Hematopoietic multipotent progenitor cell treated with erythropoietin and hydrocortisone succinate and interleukin-3 and kit ligand, for 8 days (in vitro differentiated cells): ENCODE measurements at regions not wholly inside any gene's neighbourhood (a gene's known extent, or its start where the extent isn't known, plus 50 kb on each side); places are given as distances from the start of the nearest gene placed in this dataset.
"Not testable (repeated sequence)": the region's sequence is repeated elsewhere in the genome, so short reads cannot be mapped to it uniquely, and the experiment has no call there.

ENCODE experiments used
- DNase-seq: peaks from one replicate; pipeline ENCODE4 v3.0.0-alpha.2; 2015

DNA sequence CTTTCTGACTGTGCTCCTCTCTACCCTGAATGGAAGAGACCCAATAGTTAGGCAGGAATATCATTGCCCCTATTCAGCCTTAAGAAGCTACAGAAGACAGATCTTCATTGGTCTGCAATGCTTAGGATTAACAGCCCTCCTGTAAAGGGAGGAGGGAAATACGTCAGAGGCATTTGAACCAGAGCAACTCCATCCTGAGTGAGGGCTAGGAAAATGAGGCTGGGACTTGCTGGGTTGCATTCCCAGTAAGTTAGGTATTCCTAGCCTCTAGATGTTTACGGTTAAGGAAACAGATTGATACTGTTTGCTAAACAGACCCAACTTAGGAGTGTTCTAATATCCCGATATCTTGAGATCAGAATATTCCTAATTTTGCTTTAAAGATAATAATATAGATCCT lies 63.5 kb downstream of the PCDH18 start:
- no peak for DNase-seq

DNA sequence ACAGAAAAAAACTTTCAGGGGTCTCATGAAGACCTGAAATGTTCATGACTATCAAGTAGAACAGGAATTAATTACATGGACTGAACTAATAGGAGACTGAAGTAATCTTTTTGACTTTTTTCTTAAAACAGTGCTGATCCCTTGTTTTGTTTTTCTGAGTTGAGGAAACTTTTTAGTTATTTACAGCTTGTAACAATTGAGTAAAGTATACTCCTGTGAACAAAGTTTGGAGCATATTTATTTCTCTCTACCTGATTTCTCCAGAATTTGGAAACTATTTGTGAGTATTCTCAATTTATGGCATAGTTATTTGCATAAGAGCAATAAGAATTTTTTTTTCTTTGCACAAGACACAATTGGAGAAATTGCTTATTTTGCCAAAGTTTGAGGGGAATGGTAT lies 64.8 kb downstream of the PCDH18 start:
- no peak for DNase-seq

DNA sequence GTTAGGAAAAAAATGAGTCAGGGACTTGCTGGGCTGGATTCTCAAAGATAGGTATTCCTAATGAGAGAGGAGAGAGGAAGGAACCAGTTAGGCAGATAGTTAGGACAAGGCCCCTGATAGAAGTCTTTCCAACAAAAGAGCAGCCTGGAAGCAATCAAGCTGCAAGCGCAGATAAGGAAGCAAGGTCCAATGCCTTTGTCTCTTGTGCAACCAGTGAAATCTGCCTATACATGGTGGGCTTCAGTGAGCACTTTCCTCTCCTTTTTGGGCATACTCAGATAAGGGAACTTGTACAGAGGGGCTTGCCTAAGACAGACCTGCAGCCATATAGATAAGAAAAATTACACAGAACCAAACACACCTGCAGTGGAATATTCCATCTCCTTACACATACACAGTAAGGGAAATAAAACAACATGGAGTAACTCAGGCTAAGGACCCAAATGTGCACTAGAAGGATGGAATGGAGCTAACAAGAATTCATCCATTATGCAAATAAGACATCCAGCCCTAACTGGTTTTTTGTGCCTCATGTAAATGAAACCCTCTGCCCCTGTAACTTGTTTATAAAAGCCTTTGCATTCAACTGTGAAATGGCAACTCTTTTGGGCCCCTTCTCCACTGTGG lies 68.8 kb downstream of the PCDH18 start:
- DNase-seq = no peak

DNA sequence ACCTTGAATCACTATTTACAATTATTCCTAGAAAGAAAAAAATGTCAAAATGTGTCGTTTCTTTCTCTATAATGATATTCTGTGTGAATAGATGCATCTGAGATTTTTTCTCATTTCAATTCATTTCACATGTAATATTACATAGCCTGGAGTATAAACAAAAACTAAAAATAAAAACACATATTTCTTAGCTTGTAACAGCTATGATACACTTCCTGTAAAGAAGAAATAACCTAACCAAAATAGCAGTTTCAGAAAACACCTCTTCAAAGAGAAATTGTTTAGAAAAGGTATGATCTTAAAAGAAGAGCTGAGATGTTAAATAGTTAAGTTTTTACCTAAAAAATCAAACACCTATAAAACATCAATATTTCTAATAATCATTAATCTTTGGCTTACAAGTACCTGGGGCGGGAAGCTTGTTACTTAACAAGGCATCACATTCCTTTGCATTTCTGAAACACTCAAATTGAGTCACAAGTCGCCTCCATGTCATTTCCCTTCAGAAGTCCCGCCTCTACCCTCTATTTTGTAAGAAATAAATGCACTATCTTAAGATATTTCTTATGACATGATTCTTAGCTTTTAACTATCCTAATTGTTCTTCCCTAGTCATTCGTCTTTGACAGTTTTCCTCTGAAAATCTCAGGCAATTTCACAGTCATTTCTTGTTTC lies 76.5 kb downstream of the PCDH18 start:
- DNase-seq = no peak

DNA sequence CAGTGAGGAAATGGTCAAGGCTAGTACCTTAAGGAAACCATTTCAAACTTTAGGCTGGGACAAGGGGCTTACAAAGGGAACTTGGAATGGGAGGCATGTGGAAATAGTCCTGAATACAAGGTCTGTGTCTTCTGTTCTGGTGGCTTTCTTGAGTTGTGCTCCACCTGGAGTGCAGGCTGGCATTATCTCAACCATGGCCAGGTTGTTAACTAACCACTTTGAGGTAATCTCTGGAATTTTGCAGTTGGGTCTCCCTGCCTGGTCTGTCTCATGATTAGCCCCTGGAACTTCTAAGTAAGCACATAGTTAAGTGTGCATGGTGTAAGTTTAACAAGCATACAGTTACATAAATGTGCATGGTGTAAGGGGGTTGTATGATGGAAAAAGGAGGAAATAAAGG lies 77.5 kb downstream of the PCDH18 start:
- DNase-seq = no peak

DNA sequence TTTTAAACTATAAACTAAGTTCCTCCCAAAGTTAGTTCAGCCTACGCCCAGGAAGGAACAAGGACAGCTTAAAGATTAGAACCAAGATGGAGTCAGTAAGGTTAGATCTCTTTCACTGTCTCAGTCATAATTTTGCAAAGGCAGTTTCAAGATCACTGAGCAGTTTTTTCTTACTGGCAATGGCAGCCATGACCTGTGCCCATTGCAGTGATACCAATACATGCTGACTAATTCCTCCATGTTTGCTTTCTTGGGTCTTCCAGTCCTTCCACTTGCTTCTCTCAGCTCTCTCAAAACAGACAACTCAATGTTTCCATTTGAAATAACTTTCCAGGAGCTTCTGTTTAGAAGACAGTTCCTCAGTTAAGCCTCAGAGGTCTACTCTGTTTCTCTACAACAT lies 79.5 kb downstream of the PCDH18 start:
- no peak for DNase-seq

DNA sequence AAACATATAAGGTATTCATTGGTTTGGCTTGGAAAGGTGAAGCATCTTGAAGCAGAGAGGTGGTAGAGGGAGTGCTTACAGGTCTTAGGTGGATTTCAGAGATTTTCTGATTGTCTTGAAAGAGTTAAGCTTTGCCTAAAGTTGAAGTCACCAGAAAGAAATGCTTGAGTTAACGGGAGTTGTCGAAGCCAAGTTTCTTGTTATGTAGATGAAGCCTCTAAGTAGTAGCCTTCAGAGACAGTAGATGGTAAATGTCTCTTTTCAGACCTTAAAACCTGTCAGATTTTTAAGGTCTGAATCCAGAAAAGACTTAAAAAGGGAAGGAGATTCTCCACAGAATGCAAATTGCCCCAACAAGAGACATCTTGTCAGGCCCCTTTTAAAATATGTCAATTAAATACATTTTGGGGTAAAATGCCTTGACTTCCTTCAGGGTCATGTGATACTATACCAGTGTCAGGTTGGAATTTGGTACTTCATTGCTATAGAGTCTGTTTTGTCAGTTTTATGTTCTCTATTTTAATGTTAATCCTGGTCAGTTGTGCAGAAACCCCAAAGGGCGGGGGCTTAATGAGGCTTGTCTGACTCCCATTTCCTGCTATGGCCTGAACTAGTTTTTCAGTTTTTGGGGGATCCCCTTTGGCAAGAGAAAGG lies 81.0 kb downstream of the PCDH18 start:
- no peak for DNase-seq

DNA sequence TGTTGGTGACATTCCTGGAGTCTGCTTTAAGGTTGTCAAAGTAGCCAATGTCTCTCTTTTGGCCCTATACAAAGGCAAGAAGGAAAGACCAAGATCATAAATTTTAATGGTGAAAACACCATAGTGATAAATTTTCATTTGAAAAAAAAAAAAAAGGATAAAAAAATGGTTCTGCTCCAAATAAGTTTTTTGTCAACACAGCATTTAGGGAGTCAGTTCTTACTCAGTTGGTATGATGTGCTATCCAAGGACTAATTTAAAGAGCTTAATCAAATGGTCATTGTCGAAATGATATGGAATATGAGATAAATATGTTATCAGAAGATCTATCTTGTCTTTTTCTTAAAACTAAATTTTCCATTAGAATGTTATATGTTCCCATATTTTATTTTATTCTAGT lies 83.9 kb downstream of the PCDH18 start:
- DNase-seq = no peak

DNA sequence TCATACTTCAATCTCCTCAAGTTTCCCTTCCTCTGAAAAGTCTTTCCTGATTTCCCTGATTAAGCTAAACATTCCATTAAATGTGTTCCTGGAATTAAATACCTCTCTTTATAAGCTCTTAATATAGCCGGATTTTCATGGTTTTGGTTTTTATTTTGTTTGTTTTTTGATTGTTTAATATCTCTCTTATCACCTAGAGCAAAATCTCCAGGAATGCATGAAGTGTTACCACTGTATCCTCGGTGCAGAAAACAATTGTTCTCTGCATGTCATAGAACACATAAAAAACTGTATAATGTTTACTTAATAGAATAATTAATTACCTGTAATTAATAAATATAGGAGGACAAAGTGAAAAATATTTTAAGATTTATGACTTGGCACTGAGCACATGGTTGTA lies 86.2 kb downstream of the PCDH18 start:
- no peak for DNase-seq

DNA sequence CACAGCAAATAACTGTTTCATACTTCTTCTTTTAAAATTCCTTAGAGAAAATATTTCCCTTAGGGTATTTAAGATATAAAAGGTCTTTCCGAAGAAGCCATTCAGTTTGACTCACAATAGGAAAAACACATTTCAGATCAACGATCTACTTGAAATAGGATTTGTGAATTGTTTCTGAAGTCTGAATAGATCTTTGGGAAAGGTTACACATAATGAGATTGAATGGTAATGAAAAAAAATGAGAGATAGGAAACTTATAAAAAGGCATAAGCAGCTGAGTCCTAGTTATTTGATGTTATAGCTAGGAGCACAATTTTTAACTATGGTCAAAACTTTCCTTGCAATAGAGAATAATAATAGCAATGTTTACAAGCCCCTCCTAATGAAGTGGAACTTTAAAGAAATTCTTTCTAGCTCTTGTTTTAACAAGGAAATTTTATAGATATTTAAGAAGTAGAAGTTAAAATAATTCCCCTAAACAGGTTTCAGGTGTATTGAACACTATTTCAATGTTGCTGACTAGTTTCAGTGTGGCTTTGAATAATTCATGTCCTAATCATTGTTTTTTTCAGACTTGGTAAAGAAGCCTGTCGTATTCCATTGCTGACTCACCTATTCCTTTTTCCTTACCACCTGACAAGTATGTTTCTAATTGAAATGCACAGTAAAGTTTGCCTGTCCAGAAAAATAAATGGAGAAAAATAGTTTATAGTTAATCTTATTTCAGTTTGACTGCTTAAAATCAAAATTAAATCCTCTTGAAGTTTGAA lies 89.1 kb downstream of the PCDH18 start:
- DNase-seq = no peak

DNA sequence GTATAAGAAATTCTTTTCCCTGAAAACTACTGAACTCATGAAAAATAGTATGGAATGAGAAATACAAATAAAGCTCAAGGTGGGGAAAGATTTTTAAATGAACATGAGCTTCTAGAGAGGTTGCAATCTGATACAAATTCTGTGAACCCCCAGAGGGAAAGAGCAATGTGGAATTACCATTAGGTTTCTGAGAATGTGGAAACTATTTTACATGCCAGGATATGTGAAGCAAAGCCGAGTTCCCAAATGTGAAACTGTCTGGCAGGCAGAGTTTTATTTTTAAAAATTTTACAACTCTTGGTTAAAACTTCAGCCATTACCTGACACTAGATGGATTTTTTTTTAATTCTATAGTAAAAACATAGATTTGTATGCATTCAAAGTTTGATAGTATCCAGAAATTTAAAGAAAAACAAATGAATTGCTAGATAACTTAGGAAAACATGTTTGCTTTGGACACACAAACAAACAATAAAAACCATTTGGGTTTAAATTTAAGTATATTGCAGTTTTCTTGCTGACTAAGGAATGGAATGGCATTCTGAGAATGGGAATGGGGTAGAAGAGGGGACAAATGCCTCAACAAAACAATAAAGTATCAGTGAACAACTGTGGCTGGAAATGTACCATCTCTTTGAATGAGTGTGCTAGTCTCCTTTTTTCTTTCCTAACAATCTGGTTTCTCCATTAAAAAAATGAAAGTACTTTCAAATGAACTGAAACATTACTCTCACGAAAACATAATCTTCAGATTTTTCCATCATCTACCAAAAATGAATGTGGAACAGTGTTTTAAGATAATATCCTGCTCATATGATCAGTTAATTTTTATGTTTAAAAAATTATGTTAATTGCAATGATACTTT lies 99.6 kb downstream of the PCDH18 start:
- DNase-seq = no peak

DNA sequence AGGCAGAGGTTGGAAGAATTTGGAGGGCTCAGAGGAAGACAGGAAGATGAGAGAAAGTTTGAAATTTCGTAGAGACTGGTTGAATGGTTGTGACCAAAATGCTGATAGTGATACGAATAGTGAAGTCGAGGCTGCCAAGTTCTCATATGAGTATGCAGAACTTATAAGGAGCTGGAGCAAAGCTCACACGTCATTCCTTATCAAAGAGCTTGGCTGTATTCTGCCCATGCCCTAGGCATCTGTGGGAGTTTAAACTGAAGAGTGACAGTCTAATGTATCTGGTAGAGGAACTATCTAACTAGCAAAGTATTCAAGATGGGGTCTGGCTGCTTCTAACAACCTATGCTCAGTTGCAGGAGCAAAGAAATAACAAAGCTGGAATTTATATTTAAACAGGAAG lies 102.1 kb downstream of the PCDH18 start:
- DNase-seq = no peak

DNA sequence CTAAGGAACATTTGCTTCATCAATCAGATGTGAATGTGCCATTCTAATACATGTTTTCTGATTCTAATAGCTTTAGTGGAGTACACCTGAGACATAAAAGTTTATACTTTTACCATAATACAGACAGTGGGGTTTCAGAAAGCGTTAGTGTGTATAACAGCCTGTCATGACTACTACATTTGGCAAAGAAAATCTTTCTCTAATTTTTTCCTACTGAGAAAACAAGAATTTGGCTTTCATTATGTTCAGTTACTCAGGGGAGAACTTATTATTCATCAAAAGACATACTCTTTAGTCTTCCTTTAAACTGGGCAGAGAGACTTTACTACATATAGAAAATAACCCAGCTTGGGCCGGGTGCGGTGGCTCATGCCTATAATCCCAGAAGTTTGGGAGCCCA lies 104.9 kb downstream of the PCDH18 start:
- no peak for DNase-seq

DNA sequence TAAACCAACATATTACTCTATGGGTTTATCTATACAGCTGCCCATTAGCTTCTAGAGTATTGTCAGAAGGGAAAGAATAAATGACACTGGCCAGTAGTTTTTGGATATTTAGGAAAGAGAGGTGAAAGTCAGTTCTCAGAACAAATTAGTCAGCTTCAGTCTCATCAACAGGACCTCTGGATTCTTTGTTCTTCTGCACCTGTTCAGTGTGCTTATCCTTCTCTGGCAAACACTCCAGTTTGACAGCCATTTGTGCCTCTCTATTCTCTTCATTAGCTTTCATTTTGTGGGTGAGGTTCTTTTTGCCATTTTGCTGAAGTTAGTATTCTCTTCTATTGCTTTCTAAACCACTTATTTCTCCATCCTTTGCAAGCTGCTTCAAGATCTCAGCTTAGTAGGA lies 107.0 kb downstream of the PCDH18 start:
- DNase-seq = no peak

DNA sequence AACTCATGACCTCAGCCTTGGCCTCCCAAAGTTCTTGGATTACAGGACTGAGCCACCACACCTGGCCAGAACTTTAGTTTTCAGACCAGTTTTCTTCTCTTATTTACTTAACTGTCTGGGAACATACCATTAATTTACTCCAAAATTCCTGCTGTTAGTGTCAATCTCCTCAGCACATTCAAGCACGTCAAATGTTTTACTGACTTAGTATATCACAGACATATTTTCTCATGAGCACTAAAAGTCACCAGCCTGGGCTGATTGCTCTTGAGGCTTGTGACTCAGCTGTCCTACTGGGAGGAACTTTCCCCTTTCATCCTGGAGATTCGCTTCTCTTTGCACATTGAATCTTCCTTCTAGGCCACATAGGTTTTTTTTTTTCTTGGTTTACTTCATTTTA lies 109.6 kb downstream of the PCDH18 start:
- DNase-seq = no peak

DNA sequence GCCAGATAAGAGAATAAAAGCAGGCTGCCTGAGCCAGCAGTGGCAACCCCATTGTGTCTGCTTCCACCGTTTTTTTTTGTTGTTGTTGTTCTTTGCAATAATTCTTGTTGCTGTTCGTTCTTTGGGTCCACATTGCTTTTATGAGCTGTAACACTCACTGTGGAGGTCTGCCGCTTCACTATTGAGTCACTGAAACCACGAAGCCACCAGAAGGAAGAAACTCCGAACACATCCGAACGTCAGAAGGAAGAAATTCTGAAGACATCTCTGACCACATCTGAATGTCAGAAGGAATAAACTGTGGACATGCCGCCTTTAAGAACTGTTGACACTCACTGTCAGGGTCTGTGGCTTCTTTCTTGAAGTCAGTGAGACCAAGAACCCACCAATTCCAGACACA lies 110.5 kb downstream of the PCDH18 start:
- no peak for DNase-seq

DNA sequence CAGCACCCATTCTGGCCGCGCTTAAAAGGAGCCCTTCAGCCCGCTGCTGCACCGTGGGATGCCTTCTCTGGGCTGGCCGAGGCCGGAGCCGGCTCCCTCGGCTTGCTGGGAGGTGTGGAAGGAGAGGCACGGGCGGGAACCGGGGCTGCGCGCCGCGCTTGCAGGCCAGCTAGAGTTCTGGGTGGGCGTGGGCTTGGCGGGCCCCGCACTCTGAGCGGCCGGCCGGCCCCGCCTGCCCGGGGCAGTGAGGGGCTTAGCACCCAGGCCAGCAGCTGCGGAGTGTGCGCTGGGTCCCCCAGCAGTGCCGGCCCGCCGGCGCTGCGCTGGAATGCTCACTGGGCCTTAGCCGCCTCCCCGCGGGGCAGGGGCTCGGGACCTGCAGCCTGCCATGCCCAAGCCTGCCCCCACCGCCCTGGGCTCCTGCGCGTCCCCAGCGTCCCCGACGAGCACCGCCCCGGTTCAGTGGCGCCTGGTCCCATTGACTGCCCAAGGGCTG lies 111.3 kb downstream of the PCDH18 start:
- no peak for DNase-seq

DNA sequence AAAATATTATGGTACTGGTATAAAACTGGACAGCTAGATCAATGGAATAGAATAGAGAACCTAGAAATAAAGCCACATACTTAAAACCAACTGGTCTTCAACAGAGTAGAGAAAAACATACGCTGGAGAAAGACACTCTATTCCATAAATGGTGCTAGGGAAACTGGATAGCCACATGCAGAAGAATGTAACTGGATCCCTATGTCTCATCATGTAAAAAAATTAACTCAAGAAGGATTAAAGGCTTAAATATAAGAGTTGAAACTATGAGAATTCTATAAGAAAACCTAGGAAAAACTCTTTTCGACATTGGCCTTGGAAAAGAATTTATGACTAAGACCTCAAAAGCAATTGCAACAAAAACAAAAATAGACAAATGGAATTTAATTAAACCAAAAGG lies 114.6 kb downstream of the PCDH18 start:
- DNase-seq = no peak

DNA sequence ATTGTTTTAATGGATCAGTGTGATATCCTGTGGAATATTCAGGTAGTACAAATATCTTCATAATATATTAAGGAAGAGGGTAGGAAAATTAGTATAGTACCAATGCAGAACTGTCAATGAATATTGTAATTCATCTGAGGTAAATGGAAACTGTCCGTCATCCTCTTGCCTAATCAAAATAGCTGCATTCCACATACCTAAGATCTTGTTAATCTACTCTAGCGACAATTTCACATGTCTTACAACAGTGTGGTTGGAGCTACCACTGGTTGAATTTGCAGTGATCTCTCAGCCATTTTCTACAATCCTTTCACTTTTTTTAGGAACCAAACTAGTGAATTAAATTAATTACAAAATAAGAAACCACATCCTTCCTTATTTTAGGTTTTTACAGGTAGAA lies 117.5 kb downstream of the PCDH18 start:
- no peak for DNase-seq

DNA sequence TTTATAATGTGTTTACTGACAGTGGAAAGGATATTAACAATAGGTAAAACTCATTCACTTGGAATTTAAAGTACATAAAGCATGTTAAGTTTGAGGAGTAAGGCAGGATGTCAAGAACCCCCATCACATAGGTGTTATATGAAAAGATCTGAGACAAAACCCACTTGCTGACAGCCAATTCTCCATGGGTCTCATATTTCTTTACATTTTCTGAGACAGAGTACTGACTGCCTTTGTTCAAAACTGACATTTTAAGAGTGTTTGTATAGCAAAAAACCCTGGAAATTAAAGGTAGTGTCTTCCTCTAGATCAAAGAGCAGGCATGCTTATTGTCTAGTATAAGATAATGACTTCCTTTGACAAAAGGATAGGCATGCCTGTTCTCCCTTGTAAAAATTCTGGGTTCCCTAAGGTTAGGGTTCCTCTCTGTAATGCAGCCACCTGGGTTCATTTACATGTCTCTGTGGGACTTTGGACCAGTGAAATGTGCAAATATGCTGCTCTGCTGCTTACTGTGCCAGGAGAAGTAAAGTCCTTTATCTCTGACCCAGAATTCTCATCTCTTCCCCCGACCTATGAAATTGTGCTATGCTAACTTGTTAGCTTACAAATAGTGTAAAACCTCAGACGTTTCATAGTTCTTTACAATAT lies 123.6 kb downstream of the PCDH18 start:
- no peak for DNase-seq

DNA sequence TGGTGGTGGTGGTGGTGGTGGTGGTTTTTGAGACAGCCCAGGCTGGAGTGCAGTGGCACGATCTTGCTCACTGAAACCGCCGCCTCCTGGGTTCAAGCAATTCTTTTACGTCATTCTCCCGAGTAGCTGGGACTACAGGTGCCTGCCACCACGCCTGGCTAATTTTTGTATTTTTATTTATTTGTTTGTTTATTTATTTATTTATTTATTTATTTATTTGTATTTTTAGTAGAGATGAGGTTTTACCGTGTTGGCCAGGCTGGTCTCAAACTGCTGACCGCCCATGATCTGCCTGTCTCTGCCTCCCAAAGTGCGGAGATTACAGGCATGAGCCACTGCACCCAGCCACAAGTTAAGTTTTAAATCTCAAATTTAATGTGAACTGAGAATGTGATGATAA lies 126.5 kb downstream of the PCDH18 start:
- DNase-seq = not testable (repeated sequence)

DNA sequence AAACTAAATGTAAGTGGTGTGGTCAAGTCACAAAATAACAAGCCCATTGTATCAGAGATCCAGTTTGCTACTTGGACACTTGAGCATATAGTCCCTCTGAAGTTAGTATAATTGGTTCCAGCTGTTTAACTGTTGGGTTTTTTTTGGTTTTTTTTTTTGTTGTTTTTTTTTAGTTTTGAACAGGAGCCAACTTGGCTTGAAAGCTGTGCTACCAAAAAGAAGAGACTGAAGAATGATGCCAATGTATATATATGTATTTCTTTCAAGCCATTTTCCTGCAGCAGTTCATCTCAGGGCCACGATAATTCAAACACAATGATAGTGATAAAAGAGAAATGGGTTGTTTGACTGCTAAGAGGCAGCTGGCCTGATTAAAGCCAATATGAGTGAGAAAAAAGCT lies 138.3 kb downstream of the PCDH18 start:
- DNase-seq = no peak
